Calu3 (cell line): ENCODE measurements at regions not wholly inside any gene's neighbourhood (a gene's known extent, or its start where the extent isn't known, plus 50 kb on each side); places are given as distances from the start of the nearest gene placed in this dataset.

Source experiments
- BruUV-seq: library from RNA; stranded (reverse); fragments of 400-500 nt; replicated peaks from 2 replicates; lab custom pipeline; 2021; lab: Mats Ljungman, UMichigan
- CTCF ChIA-PET: fragments of 300-600 bp; sonication (Branson Sonifier 250); formaldehyde crosslinking; loops from one replicate; lab custom pipeline; 2022; ENCODE audit warnings: antibody characterized with exemption; lab: Charles Lee
- DNase-seq: peaks from one replicate; pipeline ENCODE4 v3.0.0; 2022
- H3K27ac Mint-ChIP-seq: one replicate; pipeline ENCODE4 v1.8.0; 2022; ENCODE audit warnings: mixed read lengths; ENCODE audit not compliant: unreplicated experiment
- H3K27me3 Mint-ChIP-seq: one replicate; pipeline ENCODE4 v1.8.0; 2022; ENCODE audit warnings: mixed read lengths; ENCODE audit not compliant: unreplicated experiment
- H3K36me3 Mint-ChIP-seq: one replicate; pipeline ENCODE4 v1.8.0; 2022; ENCODE audit warnings: mild to moderate bottlenecking, moderate library complexity, mixed read lengths; ENCODE audit not compliant: insufficient read depth, unreplicated experiment
- H3K4me1 Mint-ChIP-seq: one replicate; pipeline ENCODE4 v1.8.0; 2022; ENCODE audit warnings: mild to moderate bottlenecking, low read depth, mixed read lengths; ENCODE audit not compliant: unreplicated experiment
- H3K4me3 Mint-ChIP-seq: one replicate; pipeline ENCODE4 v1.8.0; 2022; ENCODE audit warnings: mild to moderate bottlenecking, low read depth, moderate library complexity, mixed read lengths; ENCODE audit not compliant: unreplicated experiment
- H3K9me3 Mint-ChIP-seq: one replicate; pipeline ENCODE4 v1.8.0; 2022; ENCODE audit warnings: low read depth, mixed read lengths; ENCODE audit not compliant: unreplicated experiment
- intact Hi-C: fragments of 100-400 bp; cut with micrococcal nuclease; formaldehyde crosslinking; loops from one replicate; pipeline ENCODE4 v1.10.0; 2022; ENCODE audit not compliant: unreplicated experiment
- TF ChIP-seq, protein P1 (sequence below): fragments of 200-600 bp; IDR thresholded peaks from one replicate; pipeline ENCODE4 v1.8.0; 2022; ENCODE audit warnings: antibody characterized with exemption; ENCODE audit not compliant: unreplicated experiment

DNA sequence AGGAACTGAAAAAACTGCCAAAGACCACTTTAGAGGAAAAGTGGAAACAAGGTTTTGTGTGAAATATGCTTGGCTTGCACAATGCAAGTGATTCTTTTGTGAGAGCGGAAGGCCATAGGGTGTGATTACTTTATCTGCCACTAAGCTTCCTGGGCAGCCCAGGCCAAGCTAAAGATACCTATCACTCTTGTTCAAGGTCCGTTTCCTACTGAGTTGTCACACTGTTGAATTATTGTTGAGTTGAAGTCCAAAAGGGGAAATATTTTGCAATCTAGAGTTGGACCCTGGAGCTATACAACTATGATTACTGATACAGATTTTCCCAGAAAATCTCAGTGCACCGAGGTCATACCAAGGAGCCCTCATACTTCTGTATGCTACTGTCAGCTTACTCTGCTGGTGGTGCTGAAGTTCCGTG lies 72.7 kb upstream of the CTAGE1 start:
- Mint-ChIP-seq H3K4me1 (peaks cover 23% of the 10 kb centered on the region), H3K9me3 (peaks cover 9% of the 10 kb centered on the region)

DNA sequence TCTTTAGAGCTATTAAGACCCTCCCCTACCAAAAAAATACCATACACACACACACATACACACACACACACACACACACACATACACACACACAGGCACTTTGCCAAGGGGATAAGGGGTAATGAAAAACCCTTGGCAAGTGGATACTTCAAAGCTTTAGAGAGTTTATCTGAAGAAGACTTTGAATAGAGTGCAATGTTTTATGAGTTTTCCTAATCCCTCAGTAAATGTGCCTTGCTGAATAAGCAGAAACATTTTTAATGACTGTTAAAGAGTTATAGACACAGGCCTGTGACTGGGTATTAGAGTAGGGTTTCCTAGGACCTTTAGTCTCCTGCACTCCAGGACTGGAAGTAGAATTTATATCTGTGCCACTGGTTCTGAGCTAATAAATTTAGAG lies 75.5 kb upstream of the CTAGE1 start:
- BruUV-seq: no TSS peak
- no peak for DNase-seq
- no peaks in the 10 kb centered on the region for H3K27me3 Mint-ChIP-seq
- CTCF ChIA-PET: no interaction called here
- no peaks in the 10 kb centered on the region for H3K36me3 Mint-ChIP-seq
- H3K4me1 Mint-ChIP-seq: peaks cover 18% of the 10 kb centered on the region
- H3K9me3 Mint-ChIP-seq: peaks cover 15% of the 10 kb centered on the region
- TF ChIP-seq, protein P1, sequence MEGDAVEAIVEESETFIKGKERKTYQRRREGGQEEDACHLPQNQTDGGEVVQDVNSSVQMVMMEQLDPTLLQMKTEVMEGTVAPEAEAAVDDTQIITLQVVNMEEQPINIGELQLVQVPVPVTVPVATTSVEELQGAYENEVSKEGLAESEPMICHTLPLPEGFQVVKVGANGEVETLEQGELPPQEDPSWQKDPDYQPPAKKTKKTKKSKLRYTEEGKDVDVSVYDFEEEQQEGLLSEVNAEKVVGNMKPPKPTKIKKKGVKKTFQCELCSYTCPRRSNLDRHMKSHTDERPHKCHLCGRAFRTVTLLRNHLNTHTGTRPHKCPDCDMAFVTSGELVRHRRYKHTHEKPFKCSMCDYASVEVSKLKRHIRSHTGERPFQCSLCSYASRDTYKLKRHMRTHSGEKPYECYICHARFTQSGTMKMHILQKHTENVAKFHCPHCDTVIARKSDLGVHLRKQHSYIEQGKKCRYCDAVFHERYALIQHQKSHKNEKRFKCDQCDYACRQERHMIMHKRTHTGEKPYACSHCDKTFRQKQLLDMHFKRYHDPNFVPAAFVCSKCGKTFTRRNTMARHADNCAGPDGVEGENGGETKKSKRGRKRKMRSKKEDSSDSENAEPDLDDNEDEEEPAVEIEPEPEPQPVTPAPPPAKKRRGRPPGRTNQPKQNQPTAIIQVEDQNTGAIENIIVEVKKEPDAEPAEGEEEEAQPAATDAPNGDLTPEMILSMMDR: no peak
- intact Hi-C loops: no loop called here
- H3K4me3 Mint-ChIP-seq: no peak overlapping the region
- no peak overlapping the region for H3K27ac Mint-ChIP-seq

More for the DNA sequence above, 72.7 kb upstream of the CTAGE1 start:
- no peak overlapping the region for H3K27ac Mint-ChIP-seq
- no peaks in the 10 kb centered on the region for H3K36me3 Mint-ChIP-seq
- no peaks in the 10 kb centered on the region for H3K27me3 Mint-ChIP-seq
- TF ChIP-seq, protein P1: no peak
- CTCF ChIA-PET: no interaction called here
- no peak overlapping the region for H3K4me3 Mint-ChIP-seq
- intact Hi-C loops: no loop called here
- no TSS peak for BruUV-seq
- no peak for DNase-seq

DNA sequence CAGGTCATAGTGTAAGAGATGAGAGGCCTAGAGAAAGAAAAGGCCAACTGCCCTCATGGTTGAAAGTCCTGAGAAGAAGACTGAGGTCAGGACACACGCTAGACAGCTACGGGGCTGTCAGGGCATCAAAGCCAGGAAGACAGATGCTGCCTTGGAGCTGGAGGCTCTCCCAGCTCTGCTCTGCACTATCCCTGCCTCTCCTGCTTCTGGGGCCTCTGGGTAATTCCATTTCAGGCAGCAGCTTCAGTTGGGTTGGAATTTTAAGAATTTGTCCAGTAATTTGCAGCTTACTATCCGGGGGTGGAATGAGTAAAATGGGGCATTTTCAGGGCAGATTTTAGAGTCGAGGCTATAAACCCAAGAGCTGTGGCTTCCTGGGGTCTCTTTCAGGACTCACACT lies 76.2 kb upstream of the CTAGE1 start:
- CTCF ChIA-PET: no interaction called here
- no peak overlapping the region for H3K27ac Mint-ChIP-seq
- intact Hi-C loops: no loop called here
- TF ChIP-seq, protein P1: no peak
- H3K4me3 Mint-ChIP-seq: no peak overlapping the region
- no peaks in the 10 kb centered on the region for H3K36me3 Mint-ChIP-seq
- DNase-seq: no peak
- H3K9me3 Mint-ChIP-seq: peaks cover 12% of the 10 kb centered on the region
- H3K4me1 Mint-ChIP-seq: peaks cover 12% of the 10 kb centered on the region
- no peaks in the 10 kb centered on the region for H3K27me3 Mint-ChIP-seq
- no TSS peak for BruUV-seq

DNA sequence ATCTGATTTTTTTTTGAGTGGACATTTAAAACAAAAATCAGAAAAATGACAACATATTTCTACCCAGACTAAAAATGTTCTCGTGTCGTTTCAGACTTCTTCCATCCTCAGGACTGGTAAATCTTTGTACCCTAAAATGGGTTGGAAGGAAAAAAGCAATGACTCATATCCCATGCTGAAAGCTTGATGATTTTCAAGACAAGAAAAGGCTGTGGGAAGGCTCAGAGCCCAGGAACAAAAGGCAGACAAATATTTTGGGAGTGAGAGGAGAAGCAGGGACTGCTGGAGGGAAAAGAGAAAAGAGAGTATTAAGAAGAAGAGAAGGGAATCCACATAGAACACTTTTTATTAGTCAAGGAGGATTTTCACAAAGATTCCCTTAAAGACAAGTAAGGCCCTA lies 77.1 kb upstream of the CTAGE1 start:
- peaks cover 10% of the 10 kb centered on the region for H3K9me3 Mint-ChIP-seq
- BruUV-seq: no TSS peak
- peaks cover 5% of the 10 kb centered on the region for H3K4me1 Mint-ChIP-seq
- DNase-seq: no peak
- CTCF ChIA-PET: no interaction called here
- no peak overlapping the region for H3K27ac Mint-ChIP-seq
- intact Hi-C loops: no loop called here
- TF ChIP-seq, protein P1: no peak
- no peaks in the 10 kb centered on the region for H3K36me3 Mint-ChIP-seq
- H3K4me3 Mint-ChIP-seq: no peak overlapping the region
- H3K27me3 Mint-ChIP-seq: no peaks in the 10 kb centered on the region
